ENCODE measurements at regions not wholly inside any gene's neighbourhood (a gene's known extent, or its start where the extent isn't known, plus 50 kb on each side); places are given as distances from the start of the nearest gene placed in this dataset.
"Not testable (repeated sequence)": the region's sequence is repeated elsewhere in the genome, so short reads cannot be mapped to it uniquely, and the experiment has no call there.

- DNase-seq, result no peak
These were observed 269.4 kb downstream of the CRLF2 start for GRCh38 chrX:943035-943434.

GRCh38 chrX:940691-941090 is 271.8 kb downstream of the CRLF2 start:
- no peak for DNase-seq

- no peak for DNase-seq
These were observed 275.3 kb downstream of the CRLF2 start for GRCh38 chrX:936979-937769.

- DNase-seq, result no peak
These were observed 278.8 kb downstream of the CRLF2 start for GRCh38 chrX:933611-934010.

- DNase-seq, result no peak
These were observed 283.8 kb downstream of the CRLF2 start for GRCh38 chrX:928606-929005.

- DNase-seq, result no peak
These were observed 285.5 kb downstream of the CRLF2 start for GRCh38 chrX:926991-927390.

- DNase-seq, result no peak
These were observed 286.4 kb downstream of the CRLF2 start for GRCh38 chrX:926070-926469.

GRCh38 chrX:925652-926061 is 286.8 kb downstream of the CRLF2 start:
- DNase-seq, result no peak

- no peak for DNase-seq
These were observed 287.4 kb downstream of the CRLF2 start for GRCh38 chrX:925094-925493.

- DNase-seq, result no peak
These were observed 288.4 kb downstream of the CRLF2 start for GRCh38 chrX:924017-924416.

GRCh38 chrX:920234-920799 is 289.7 kb downstream of the SHOX start:
- no peak for DNase-seq

- no peak for DNase-seq
These were observed 285.6 kb downstream of the SHOX start for GRCh38 chrX:916230-916599.

GRCh38 chrX:915427-916229 is 285.0 kb downstream of the SHOX start:
- no peak for DNase-seq

GRCh38 chrX:914206-914605 is 283.6 kb downstream of the SHOX start:
- no peak for DNase-seq

- DNase-seq, result no peak
These were observed 282.1 kb downstream of the SHOX start for GRCh38 chrX:912677-913076.

- not testable (repeated sequence) for DNase-seq
These were observed 278.5 kb downstream of the SHOX start for GRCh38 chrX:909068-909467.

- DNase-seq, result no peak
These were observed 276.0 kb downstream of the SHOX start for GRCh38 chrX:906586-906985.

- DNase-seq, result no peak
These were observed 275.4 kb downstream of the SHOX start for GRCh38 chrX:905848-906566.

GRCh38 chrX:903116-903515 is 272.5 kb downstream of the SHOX start:
- no peak for DNase-seq

- no peak for DNase-seq
These were observed 265.7 kb downstream of the SHOX start for GRCh38 chrX:896256-896655.

GRCh38 chrX:889966-890651 is 259.5 kb downstream of the SHOX start:
- DNase-seq, result no peak

- not testable (repeated sequence) for DNase-seq
These were observed 257.1 kb downstream of the SHOX start for GRCh38 chrX:887724-888123.

GRCh38 chrX:883588-883987 is 253.0 kb downstream of the SHOX start:
- DNase-seq, result no peak

Measured in NCI-H226 (cell line).